ENCODE measurements at regions not wholly inside any gene's neighbourhood (a gene's known extent, or its start where the extent isn't known, plus 50 kb on each side); places are given as distances from the start of the nearest gene placed in this dataset.

DNA sequence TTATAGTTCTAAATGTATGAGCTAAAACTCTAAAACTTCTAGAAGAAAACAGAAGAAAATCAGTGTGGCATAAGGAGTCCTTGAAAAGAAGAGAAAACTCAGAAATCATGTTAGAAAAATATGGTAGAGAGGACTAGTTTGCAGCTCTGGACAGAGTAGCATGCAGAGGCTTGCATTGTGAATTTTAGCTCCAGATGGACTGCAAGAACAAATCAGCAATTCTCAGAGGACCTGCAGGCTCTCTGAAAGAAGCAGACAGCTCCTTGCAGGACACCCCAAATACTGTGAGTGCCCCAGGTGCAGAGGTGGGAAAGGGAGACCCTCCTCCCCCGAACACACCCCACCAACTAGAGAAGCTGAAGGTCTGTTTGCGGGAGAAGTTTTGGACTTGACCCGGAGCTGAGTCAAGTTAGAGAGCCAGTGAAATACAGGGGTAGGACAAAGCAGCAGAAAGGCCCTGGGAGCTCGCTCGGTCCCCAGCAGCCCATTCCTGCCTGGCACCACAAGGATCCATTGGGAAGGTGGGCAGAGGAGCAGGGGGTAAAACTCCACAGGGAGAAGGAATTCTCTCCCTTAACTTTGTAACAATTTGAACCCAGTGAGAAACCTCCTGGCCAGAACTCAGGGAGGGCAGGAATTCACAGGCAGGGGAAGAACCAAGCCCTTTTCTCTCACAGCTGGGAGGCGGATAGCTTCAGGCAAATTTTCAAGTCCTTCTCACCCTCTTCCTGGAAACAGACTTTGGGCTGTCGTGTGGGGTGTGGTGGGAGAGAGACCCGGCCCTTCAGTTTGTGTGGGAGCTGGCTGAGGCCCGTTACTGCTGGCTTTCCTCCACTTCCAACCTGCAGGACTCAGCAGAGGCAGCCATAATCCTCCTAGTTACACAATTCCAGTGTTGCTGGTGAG lies 216.2 kb upstream of the SLC35G4 start:
- H2AFZ ChIP-seq (ENCODE audit: low read depth, low read length): no peak overlapping the region

GRCh38 chr18:11392292-11392691 lies 217.1 kb upstream of the SLC35G4 start:
- Histone ChIP-seq H4K20me1 (ENCODE audit: insufficient read depth, low read length) (no peaks in the 10 kb centered on the region), H3K9ac (ENCODE audit: low read length) (no peak overlapping the region), H3K79me2 (ENCODE audit: low read length) (no peaks in the 10 kb centered on the region), H3K4me1 (ENCODE audit: low read length) (no peaks in the 10 kb centered on the region), H3K9me3 (ENCODE audit: insufficient read depth, low read length) (no peaks in the 10 kb centered on the region), H3K4me2 (ENCODE audit: low read length) (no peak overlapping the region), H3K36me3 (replicated peaks; ENCODE audit: low read depth, low read length) (no peaks in the 10 kb centered on the region), H3K4me3 (ENCODE audit: low read length) (no peak overlapping the region), H2AFZ (ENCODE audit: low read depth, low read length) (no peak overlapping the region), H3K27ac (ENCODE audit: low read length) (no peak overlapping the region), H3K27me3 (ENCODE audit: low read depth, low read length) (no peaks in the 10 kb centered on the region; the same call in none of the 2 replicates)
- TF ChIP-seq, protein P1, sequence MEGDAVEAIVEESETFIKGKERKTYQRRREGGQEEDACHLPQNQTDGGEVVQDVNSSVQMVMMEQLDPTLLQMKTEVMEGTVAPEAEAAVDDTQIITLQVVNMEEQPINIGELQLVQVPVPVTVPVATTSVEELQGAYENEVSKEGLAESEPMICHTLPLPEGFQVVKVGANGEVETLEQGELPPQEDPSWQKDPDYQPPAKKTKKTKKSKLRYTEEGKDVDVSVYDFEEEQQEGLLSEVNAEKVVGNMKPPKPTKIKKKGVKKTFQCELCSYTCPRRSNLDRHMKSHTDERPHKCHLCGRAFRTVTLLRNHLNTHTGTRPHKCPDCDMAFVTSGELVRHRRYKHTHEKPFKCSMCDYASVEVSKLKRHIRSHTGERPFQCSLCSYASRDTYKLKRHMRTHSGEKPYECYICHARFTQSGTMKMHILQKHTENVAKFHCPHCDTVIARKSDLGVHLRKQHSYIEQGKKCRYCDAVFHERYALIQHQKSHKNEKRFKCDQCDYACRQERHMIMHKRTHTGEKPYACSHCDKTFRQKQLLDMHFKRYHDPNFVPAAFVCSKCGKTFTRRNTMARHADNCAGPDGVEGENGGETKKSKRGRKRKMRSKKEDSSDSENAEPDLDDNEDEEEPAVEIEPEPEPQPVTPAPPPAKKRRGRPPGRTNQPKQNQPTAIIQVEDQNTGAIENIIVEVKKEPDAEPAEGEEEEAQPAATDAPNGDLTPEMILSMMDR (IDR thresholded peaks at IDR 0.05; ENCODE audit: low read depth, low read length): no peak
- TF ChIP-seq EZH2phosphoT487 (IDR thresholded peaks at IDR 0.05; ENCODE audit: low read depth): no peak

More for the DNA sequence above, 216.2 kb upstream of the SLC35G4 start:
- TF ChIP-seq EZH2phosphoT487 (IDR thresholded peaks at IDR 0.05; ENCODE audit: low read depth): no peak
- TF ChIP-seq, protein P1 (IDR thresholded peaks at IDR 0.05; ENCODE audit: low read depth, low read length): no peak
- Histone ChIP-seq H3K27me3 (ENCODE audit: low read depth, low read length) (no peaks in the 10 kb centered on the region; the same call in none of the 2 replicates), H3K9ac (ENCODE audit: low read length) (no peak overlapping the region), H3K4me1 (ENCODE audit: low read length) (no peaks in the 10 kb centered on the region), H3K27ac (ENCODE audit: low read length) (no peak overlapping the region), H3K79me2 (ENCODE audit: low read length) (no peaks in the 10 kb centered on the region), H3K4me2 (ENCODE audit: low read length) (no peak overlapping the region), H3K4me3 (ENCODE audit: low read length) (no peak overlapping the region), H3K9me3 (ENCODE audit: insufficient read depth, low read length) (no peaks in the 10 kb centered on the region), H3K36me3 (replicated peaks; ENCODE audit: low read depth, low read length) (no peaks in the 10 kb centered on the region), H4K20me1 (ENCODE audit: insufficient read depth, low read length) (no peaks in the 10 kb centered on the region)

DNA sequence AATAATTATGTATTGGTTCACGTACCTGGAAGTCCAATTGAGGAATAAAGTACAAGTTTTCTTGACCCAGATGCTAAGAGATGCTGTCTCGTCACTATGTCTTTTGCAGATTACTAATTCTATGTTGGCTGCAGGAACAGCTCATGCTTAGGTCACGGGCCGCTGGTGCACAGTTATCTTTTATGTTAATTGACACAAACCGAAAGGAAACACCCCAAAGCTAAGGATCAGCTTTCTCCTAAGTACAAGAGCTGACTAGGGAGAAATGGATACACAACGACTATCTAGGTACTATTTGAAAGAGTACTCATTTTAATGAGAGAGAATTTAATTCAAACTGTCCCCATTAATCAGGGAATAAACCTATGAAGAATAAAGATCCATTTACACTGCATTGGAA lies 217.7 kb upstream of the SLC35G4 start:
- Histone ChIP-seq H2AFZ (ENCODE audit: low read depth, low read length) (no peak overlapping the region), H3K4me1 (ENCODE audit: low read length) (no peaks in the 10 kb centered on the region), H3K27ac (ENCODE audit: low read length) (no peak overlapping the region), H3K4me3 (ENCODE audit: low read length) (no peak overlapping the region), H3K9ac (ENCODE audit: low read length) (no peak overlapping the region), H3K9me3 (ENCODE audit: insufficient read depth, low read length) (no peaks in the 10 kb centered on the region), H4K20me1 (ENCODE audit: insufficient read depth, low read length) (no peaks in the 10 kb centered on the region), H3K79me2 (ENCODE audit: low read length) (no peaks in the 10 kb centered on the region), H3K27me3 (ENCODE audit: low read depth, low read length) (no peaks in the 10 kb centered on the region; the same call in none of the 2 replicates), H3K36me3 (replicated peaks; ENCODE audit: low read depth, low read length) (no peaks in the 10 kb centered on the region), H3K4me2 (ENCODE audit: low read length) (no peak overlapping the region)
- no peak for TF ChIP-seq EZH2phosphoT487 (IDR thresholded peaks at IDR 0.05; ENCODE audit: low read depth)
- TF ChIP-seq, protein P1 (IDR thresholded peaks at IDR 0.05; ENCODE audit: low read depth, low read length): no peak

Measured in OCI-LY3 (cell line).